Endothelial cell (in vitro differentiated cells): ENCODE measurements at regions not wholly inside any gene's neighbourhood (a gene's known extent, or its start where the extent isn't known, plus 50 kb on each side); places are given as distances from the start of the nearest gene placed in this dataset.

Source experiments
- DNase-seq: peaks from one replicate; pipeline ENCODE4 v3.0.0; 2021; ENCODE audit warnings: low spot score
- H3K27ac Mint-ChIP-seq: one replicate; pipeline ENCODE4 v1.8.0; 2021; ENCODE audit warnings: mixed read lengths, inconsistent platforms; ENCODE audit not compliant: unreplicated experiment
- H3K27me3 Mint-ChIP-seq: one replicate; pipeline ENCODE4 v1.8.0; 2021; ENCODE audit warnings: mild to moderate bottlenecking, moderate library complexity, mixed read lengths, inconsistent platforms; ENCODE audit not compliant: unreplicated experiment
- H3K36me3 Mint-ChIP-seq: one replicate; pipeline ENCODE4 v1.8.0; 2021; ENCODE audit warnings: mild to moderate bottlenecking, low read depth, mixed read lengths, inconsistent platforms; ENCODE audit not compliant: unreplicated experiment
- H3K4me1 Mint-ChIP-seq: one replicate; pipeline ENCODE4 v1.8.0; 2021; ENCODE audit warnings: mild to moderate bottlenecking, mixed read lengths, inconsistent platforms; ENCODE audit not compliant: unreplicated experiment
- H3K4me3 Mint-ChIP-seq: one replicate; pipeline ENCODE4 v1.8.0; 2021; ENCODE audit warnings: mild to moderate bottlenecking, mixed read lengths, inconsistent platforms; ENCODE audit not compliant: unreplicated experiment
- H3K9me3 Mint-ChIP-seq: one replicate; pipeline ENCODE4 v1.8.0; 2021; ENCODE audit warnings: mixed read lengths, inconsistent platforms; ENCODE audit not compliant: unreplicated experiment
- CTCF ChIP-seq: fragments of 200-600 bp; sonication (generic); IDR thresholded peaks from one replicate; pipeline ENCODE4 v1.5.0; 2021; ENCODE audit warnings: antibody characterized with exemption; ENCODE audit not compliant: unreplicated experiment

- no peak for DNase-seq
- Mint-ChIP-seq H3K27me3 (peaks cover 1% of the 10 kb centered on the region), H3K9me3 (no peaks in the 10 kb centered on the region), H3K4me1 (no peaks in the 10 kb centered on the region), H3K36me3 (no peaks in the 10 kb centered on the region), H3K4me3 (no peak overlapping the region), H3K27ac (no peak overlapping the region)
- TF ChIP-seq CTCF, result no peak
These were observed 824.3 kb upstream of the KLHL1 start for GRCh38 chr13:70932511-70932910.

- Mint-ChIP-seq H3K4me1 (no peaks in the 10 kb centered on the region), H3K27me3 (peaks cover 2% of the 10 kb centered on the region), H3K36me3 (no peaks in the 10 kb centered on the region), H3K9me3 (no peaks in the 10 kb centered on the region), H3K4me3 (no peak overlapping the region), H3K27ac (no peak overlapping the region)
- TF ChIP-seq CTCF, result no peak
- no peak for DNase-seq
These were observed 815.9 kb upstream of the KLHL1 start for GRCh38 chr13:70923863-70924752.

- no peak for DNase-seq
These were observed 803.0 kb upstream of the KLHL1 start for GRCh38 chr13:70911286-70911685.

DNA sequence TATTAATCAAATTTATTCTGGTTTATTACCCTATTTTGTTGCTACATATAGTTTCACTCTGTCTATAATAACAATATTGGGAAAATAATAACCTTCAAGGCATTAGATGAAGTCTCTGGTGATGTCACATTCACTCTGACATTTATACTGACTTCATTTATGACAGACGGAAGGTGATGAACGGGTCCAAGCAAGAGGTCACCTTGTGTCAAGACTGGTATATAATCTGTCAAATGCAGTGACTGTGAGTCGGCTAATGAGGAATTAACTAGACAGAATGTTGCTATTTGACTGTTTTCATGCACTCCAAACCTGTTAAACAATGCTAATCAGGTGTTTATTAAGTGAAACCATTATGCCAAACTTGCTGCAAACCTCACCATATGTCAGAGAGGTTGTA, 800.5 kb upstream of the KLHL1 start:
- no peak overlapping the region for H3K4me3 Mint-ChIP-seq
- H3K4me1 Mint-ChIP-seq, result peaks cover 5% of the 10 kb centered on the region
- H3K9me3 Mint-ChIP-seq, result no peaks in the 10 kb centered on the region
- DNase-seq, result no peak
- H3K27me3 Mint-ChIP-seq, result peaks cover 1% of the 10 kb centered on the region
- TF ChIP-seq CTCF, result no peak
- H3K36me3 Mint-ChIP-seq, result no peaks in the 10 kb centered on the region
- H3K27ac Mint-ChIP-seq, result no peak overlapping the region

More at GRCh38 chr13:70911286-70911685, 803.0 kb upstream of the KLHL1 start:
- Mint-ChIP-seq H3K4me1 (no peaks in the 10 kb centered on the region), H3K9me3 (no peaks in the 10 kb centered on the region), H3K27me3 (no peaks in the 10 kb centered on the region), H3K27ac (no peak overlapping the region), H3K4me3 (no peak overlapping the region), H3K36me3 (no peaks in the 10 kb centered on the region)
- no peak for TF ChIP-seq CTCF

DNA sequence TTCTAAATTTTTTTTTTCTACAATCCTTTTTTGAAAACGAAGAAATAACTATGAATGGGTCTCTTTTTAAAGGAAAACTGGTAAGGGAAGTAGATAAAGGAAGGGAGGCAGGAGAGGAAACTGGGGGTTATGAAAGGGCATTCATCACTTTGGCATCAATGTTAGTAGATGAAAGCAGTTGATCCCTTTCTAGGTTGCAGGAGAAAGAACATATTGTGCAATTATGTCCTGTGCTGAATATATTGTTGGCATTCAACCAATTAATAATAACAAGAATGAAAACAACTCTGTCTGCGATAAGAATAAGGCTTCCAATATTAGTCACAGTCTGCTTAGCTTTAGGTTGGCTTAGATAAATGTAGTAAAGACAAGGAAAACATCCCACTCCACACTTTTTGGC, 796.8 kb upstream of the KLHL1 start:
- DNase-seq, result no peak
- no peaks in the 10 kb centered on the region for H3K9me3 Mint-ChIP-seq

More for the DNA sequence above, 796.8 kb upstream of the KLHL1 start:
- peaks cover 1% of the 10 kb centered on the region for H3K27me3 Mint-ChIP-seq
- no peak overlapping the region for H3K4me3 Mint-ChIP-seq
- peaks cover 5% of the 10 kb centered on the region for H3K4me1 Mint-ChIP-seq
- no peaks in the 10 kb centered on the region for H3K36me3 Mint-ChIP-seq
- no peak overlapping the region for H3K27ac Mint-ChIP-seq
- TF ChIP-seq CTCF, result no peak
